SK-N-SH treated with all-trans-retinoic acid at 6 μM for 48 hours (cell line): ENCODE measurements at regions not wholly inside any gene's neighbourhood (a gene's known extent, or its start where the extent isn't known, plus 50 kb on each side); places are given as distances from the start of the nearest gene placed in this dataset.

Source experiments
- BACH2 ChIP-seq: fragments of 250-450 bp; sonication (Bioruptor Pico); IDR thresholded peaks from 2 replicates; pipeline ENCODE4 v1.9.0; 2021; ENCODE audit warnings: mild to moderate bottlenecking, borderline replicate concordance
- CREB5 ChIP-seq: fragments of 250-450 bp; sonication (Bioruptor Pico); IDR thresholded peaks from 2 replicates; pipeline ENCODE4 v1.5.1; 2020; ENCODE audit warnings: low read depth, mild to moderate bottlenecking, moderate library complexity
- PATZ1 ChIP-seq: fragments of 250-450 bp; sonication (Bioruptor Pico); IDR thresholded peaks from 2 replicates; pipeline ENCODE4 v1.8.0; 2020; ENCODE audit warnings: mild to moderate bottlenecking, moderate library complexity, borderline replicate concordance
- TCF4 ChIP-seq: fragments of 250-450 bp; sonication (Bioruptor Pico); IDR thresholded peaks from 2 replicates; pipeline ENCODE4 v1.8.0; 2021; ENCODE audit warnings: mild to moderate bottlenecking, moderate library complexity, borderline replicate concordance
- TSHZ2 ChIP-seq: fragments of 250-450 bp; sonication (Bioruptor Pico); IDR thresholded peaks from 2 replicates; pipeline ENCODE4 v1.5.0; 2020; ENCODE audit warnings: mild to moderate bottlenecking, moderate library complexity
- ZNF565 ChIP-seq: fragments of 450-650 bp; formaldehyde crosslinking; conservative IDR thresholded peaks from 2 replicates; pipeline ENCODE4 v1.5.0; 2020; ENCODE audit warnings: low read depth, mild to moderate bottlenecking, moderate library complexity
- ZNF70 ChIP-seq: fragments of 450-650 bp; formaldehyde crosslinking; IDR thresholded peaks from 2 replicates; pipeline ENCODE4 v1.5.0; 2020; ENCODE audit warnings: mild to moderate bottlenecking, moderate library complexity

- no peak for TF ChIP-seq TSHZ2 (CRISPR knock-in tag)
- TF ChIP-seq TCF4 (CRISPR knock-in tag) = no peak
- no peak for TF ChIP-seq PATZ1 (CRISPR knock-in tag)
- TF ChIP-seq BACH2 (CRISPR knock-in tag) = no peak
- TF ChIP-seq ZNF565 = no peak
- TF ChIP-seq CREB5 (CRISPR knock-in tag) = no peak
- TF ChIP-seq ZNF70 (CRISPR knock-in tag) = no peak
Measured at GRCh38 chr14:53695692-53696214, 260.9 kb downstream of the BMP4 start.
